GM20000 (cell line): ENCODE measurements at regions not wholly inside any gene's neighbourhood (a gene's known extent, or its start where the extent isn't known, plus 50 kb on each side); places are given as distances from the start of the nearest gene placed in this dataset.

Experiments
- DNase-seq: peaks from one replicate; pipeline ENCODE4 v3.0.0; 2012; ENCODE audit warnings: low spot score
- TF ChIP-seq, protein P1 (sequence below): IDR thresholded peaks from 2 replicates; pipeline ENCODE4 v1.5.1; 2012; ENCODE audit warnings: mild to moderate bottlenecking, control low read depth; ENCODE audit errors: extremely low read depth, missing control alignments

DNA sequence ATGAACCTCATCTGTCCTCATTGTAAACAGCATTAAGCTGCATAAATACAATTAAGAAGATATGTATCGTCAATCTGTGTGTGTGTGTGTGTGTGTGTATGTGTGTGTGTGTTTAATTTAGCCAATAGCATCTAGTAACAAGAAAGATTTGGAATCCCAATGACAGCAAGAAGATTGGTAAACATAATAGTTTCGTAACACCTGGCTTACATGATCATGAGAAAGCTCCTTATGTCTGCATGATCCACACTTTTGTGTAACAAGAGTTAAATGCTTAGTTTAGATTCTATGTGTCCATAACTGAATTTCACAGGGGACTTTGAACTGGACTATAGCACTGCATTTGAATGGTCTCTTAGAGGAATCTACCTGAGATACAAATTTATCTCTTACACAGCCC, 191.0 kb upstream of the BET1 start:
- TF ChIP-seq, protein P1, sequence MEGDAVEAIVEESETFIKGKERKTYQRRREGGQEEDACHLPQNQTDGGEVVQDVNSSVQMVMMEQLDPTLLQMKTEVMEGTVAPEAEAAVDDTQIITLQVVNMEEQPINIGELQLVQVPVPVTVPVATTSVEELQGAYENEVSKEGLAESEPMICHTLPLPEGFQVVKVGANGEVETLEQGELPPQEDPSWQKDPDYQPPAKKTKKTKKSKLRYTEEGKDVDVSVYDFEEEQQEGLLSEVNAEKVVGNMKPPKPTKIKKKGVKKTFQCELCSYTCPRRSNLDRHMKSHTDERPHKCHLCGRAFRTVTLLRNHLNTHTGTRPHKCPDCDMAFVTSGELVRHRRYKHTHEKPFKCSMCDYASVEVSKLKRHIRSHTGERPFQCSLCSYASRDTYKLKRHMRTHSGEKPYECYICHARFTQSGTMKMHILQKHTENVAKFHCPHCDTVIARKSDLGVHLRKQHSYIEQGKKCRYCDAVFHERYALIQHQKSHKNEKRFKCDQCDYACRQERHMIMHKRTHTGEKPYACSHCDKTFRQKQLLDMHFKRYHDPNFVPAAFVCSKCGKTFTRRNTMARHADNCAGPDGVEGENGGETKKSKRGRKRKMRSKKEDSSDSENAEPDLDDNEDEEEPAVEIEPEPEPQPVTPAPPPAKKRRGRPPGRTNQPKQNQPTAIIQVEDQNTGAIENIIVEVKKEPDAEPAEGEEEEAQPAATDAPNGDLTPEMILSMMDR = no peak
- DNase-seq = no peak

- no peak for DNase-seq
- TF ChIP-seq, protein P1 = no peak
Measured at GRCh38 chr7:94195813-94196212, 191.7 kb upstream of the BET1 start.

DNA sequence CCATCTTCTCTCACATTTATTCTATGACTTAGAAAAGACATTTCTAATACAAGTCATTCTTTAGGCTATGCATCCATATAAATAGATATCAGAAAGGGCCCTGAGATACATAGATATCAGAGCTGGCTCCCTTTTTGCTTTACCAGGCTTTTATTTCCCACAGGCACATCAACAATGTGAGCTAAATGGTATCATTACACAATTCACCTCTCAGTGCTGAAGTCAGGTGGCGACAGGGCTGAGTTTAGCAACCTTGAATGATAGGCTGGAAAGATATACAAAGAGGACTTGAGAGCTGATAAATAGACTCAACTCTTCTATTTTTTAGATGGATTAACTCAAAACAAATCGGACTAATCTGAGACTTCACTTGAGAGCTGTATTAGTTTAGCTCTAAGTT, 189.2 kb upstream of the COL1A2 start:
- DNase-seq = no peak
- TF ChIP-seq, protein P1 = no peak

- TF ChIP-seq, protein P1 = no peak
- no peak for DNase-seq
Measured at GRCh38 chr7:94206295-94206694, 188.4 kb upstream of the COL1A2 start.

DNA sequence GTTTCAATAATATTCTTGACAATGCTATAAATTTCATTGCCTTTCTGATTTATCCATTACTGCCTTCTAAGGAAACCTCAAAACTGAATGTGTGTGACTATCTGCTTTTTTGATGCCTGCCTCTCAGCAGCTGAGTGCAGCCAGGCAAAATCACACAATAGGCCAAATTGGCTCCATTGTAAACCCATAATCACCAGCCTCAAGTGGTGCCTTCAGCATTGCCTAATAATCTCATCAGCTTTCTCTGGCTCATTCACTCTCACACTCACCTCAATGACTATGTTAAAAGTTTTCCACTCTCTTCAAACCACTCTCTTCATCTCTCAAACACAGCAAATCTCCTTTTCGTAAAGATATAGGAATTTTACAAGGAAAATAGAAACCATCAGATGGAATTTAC, 182.5 kb upstream of the COL1A2 start:
- TF ChIP-seq, protein P1 = no peak
- no peak for DNase-seq

DNA sequence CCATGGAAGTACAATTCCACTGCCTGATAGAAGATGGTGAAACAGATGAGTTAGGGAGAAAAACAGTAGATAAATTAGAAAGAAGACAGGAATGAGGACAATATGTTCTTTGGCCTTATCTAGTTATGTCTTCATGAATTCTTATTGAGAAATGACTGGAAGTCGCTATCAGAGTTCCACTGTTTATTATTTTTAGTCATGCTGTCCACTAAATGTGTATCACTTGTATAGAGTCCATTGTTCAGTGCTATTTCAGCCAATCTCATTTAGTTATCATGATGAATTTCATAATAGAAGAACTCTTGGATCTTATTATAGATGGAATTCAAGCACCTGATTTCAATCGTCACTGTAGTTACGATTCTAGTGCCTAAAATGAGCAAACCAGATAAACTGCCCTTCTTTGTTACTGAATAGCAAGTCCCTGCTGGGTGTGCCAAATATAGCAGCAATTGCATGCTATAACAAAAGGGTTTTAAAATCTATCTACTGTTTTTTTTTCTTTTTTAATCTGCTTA, 177.7 kb upstream of the COL1A2 start:
- DNase-seq = no peak
- TF ChIP-seq, protein P1 = no peak

GRCh38 chr7:94217766-94218165, 176.9 kb upstream of the COL1A2 start:
- TF ChIP-seq, protein P1 = no peak
- DNase-seq = no peak
